K562 (cell line): ENCODE measurements at regions not wholly inside any gene's neighbourhood (a gene's known extent, or its start where the extent isn't known, plus 50 kb on each side); places are given as distances from the start of the nearest gene placed in this dataset.

ENCODE experiments used
- BACH1 ChIP-seq: fragments of 200-800 bp; sonication (Bioruptor generic); IDR thresholded peaks from 2 replicates; pipeline ENCODE4 v1.6.1; 2016; ENCODE audit warnings: missing genetic modification characterization, missing compliant biosample characterization
- CEBPG ChIP-seq, 3 experiments: fragments of 200-800 bp in 1 of 3; sonication (Bioruptor generic) in 1 of 3; sonication (generic) in 1 of 3; formaldehyde crosslinking in 1 of 3; IDR thresholded peaks in 2 of 3; conservative IDR thresholded peaks in 1 of 3; 2 replicates each; pipeline versions ENCODE4 v1.6.1 to v1.8.0; 2016 to 2022; ENCODE audit warnings: missing compliant biosample characterization in 2 of 3, missing genetic modification characterization in 2 of 3, mild to moderate bottlenecking in 1 of 3, missing genetic modification reagents in 1 of 3
- EGR1 ChIP-seq: fragments of 450-650 bp; conservative IDR thresholded peaks from 2 replicates; pipeline ENCODE4 v1.6.1; 2017; ENCODE audit warnings: mild to moderate bottlenecking
- EP300 ChIP-seq: IDR thresholded peaks from 2 replicates; pipeline ENCODE4 v1.6.1; 2012; ENCODE audit warnings: low read length, improper control_type of control experiment
- ERF ChIP-seq: fragments of 450-650 bp; formaldehyde crosslinking; IDR thresholded peaks from 2 replicates; pipeline ENCODE4 v1.4.0; 2020; ENCODE audit warnings: mild to moderate bottlenecking, mixed read lengths
- GATAD2B ChIP-seq: fragments of 450-650 bp; IDR thresholded peaks from 2 replicates; pipeline ENCODE4 v1.6.1; 2017; ENCODE audit warnings: mild to moderate bottlenecking, borderline replicate concordance
- HMG20B ChIP-seq: fragments of 250-450 bp; sonication (Bioruptor Pico); IDR thresholded peaks from 2 replicates; pipeline ENCODE4 v1.5.0; 2021; ENCODE audit warnings: mild to moderate bottlenecking
- MXI1 ChIP-seq: IDR thresholded peaks from 2 replicates; pipeline ENCODE4 v1.6.1; 2011; ENCODE audit warnings: low read depth, mild to moderate bottlenecking, improper control_type of control experiment, low read length
- NR1H2 ChIP-seq: sonication (generic); formaldehyde crosslinking; IDR thresholded peaks from 2 replicates; pipeline ENCODE4 v1.4.0; 2020; ENCODE audit warnings: mild to moderate bottlenecking, missing genetic modification reagents
- RNF2 ChIP-seq: sonication (generic); IDR thresholded peaks from 2 replicates; pipeline ENCODE4 v1.6.1; 2016
- TCF7 ChIP-seq: sonication (generic); IDR thresholded peaks from 2 replicates; pipeline ENCODE4 v1.6.1; 2016; ENCODE audit warnings: antibody characterized with exemption, borderline replicate concordance
- YY1 ChIP-seq, 3 experiments: IDR thresholded peaks; 2 replicates each; pipeline ENCODE4 v1.6.1; 2011; ENCODE audit warnings: low read length in 2 of 3, mild to moderate bottlenecking in 2 of 3, moderate library complexity in 2 of 3, borderline replicate concordance in 1 of 3, control low read depth in 1 of 3, low read depth in 1 of 3; ENCODE audit not compliant: insufficient read depth in 3 of 3, insufficient replicate concordance in 2 of 3, control insufficient read depth in 1 of 3, insufficient read length in 1 of 3; ENCODE audit errors: extremely low read depth in 1 of 3
- ZBTB33 ChIP-seq: sonication (generic); formaldehyde crosslinking; IDR thresholded peaks from 2 replicates; pipeline ENCODE4 v1.8.1; 2023; ENCODE audit warnings: mild to moderate bottlenecking, missing genetic modification reagents
- ZNF224 ChIP-seq: sonication (generic); formaldehyde crosslinking; IDR thresholded peaks from 2 replicates; pipeline ENCODE4 v1.8.0; 2022; ENCODE audit warnings: mild to moderate bottlenecking, missing genetic modification reagents

GRCh38 chr13:105285526-105285925 is 1249.9 kb downstream of the EFNB2 start:
- TF ChIP-seq RNF2 (no peak), EP300 (no peak), TCF7 (no peak), ERF (CRISPR knock-in tag) (no peak), BACH1 (tag) (no peak), ZBTB33 (CRISPR knock-in tag) (no peak), CEBPG (CRISPR knock-in tag; IDR thresholded peaks at IDR 0.05) (no peak), CEBPG (tag; conservative IDR thresholded peaks at IDR 0.05 in 1 of 2, IDR thresholded peaks at IDR 0.05 in 1 of 2) (no peak), YY1 (IDR thresholded peaks at IDR 0.05; ENCODE audit: borderline replicate concordance in 1 of 3, control insufficient read depth in 1 of 3, extremely low read depth in 1 of 3, insufficient read depth in 3 of 3, insufficient read length in 1 of 3, insufficient replicate concordance in 2 of 3, low read depth in 1 of 3, low read length in 2 of 3) (no peak), NR1H2 (CRISPR knock-in tag) (no peak), EGR1 (no peak), GATAD2B (no peak), HMG20B (no peak), MXI1 (no peak), ZNF224 (CRISPR knock-in tag) (no peak)
